H1 (cell line): ENCODE measurements at regions not wholly inside any gene's neighbourhood (a gene's known extent, or its start where the extent isn't known, plus 50 kb on each side); places are given as distances from the start of the nearest gene placed in this dataset.

Experiments
- CTCF ChIA-PET: fragments of 300-600 bp; sonication (Branson Sonifier 250); formaldehyde crosslinking; loops from one replicate; lab custom pipeline; 2021; ENCODE audit not compliant: partially characterized antibody; lab: Charles Lee
- POLR2A ChIA-PET: fragments of 300-600 bp; sonication (Branson Sonifier 250); formaldehyde crosslinking; loops from one replicate; lab custom pipeline; 2021; ENCODE audit warnings: inconsistent platforms; ENCODE audit not compliant: partially characterized antibody; lab: Charles Lee
- DNase-seq, 2 experiments: peaks; one replicate each; pipeline versions ENCODE4 v3.0.0 to v3.0.0-alpha.2; 2010 to 2022; ENCODE audit warnings: low spot score in 2 of 2, low read depth in 1 of 2, mixed read lengths in 1 of 2
- FAIRE-seq: peaks from 2 replicates; lab custom pipeline; 2011; peaks lifted over from hg19 to GRCh38; lab: Jason Lieb, UNC
- H2AFZ ChIP-seq: 2 replicates; pipeline ENCODE4 v1.8.1; 2012; ENCODE audit warnings: low read length, inconsistent platforms
- H2AK5ac ChIP-seq: 2 replicates; pipeline ENCODE4 v1.6.1; 2013; ENCODE audit warnings: low read depth, low read length
- H2BK120ac ChIP-seq: replicated peaks from 2 replicates; pipeline ENCODE3; 2013; ENCODE audit warnings: low read depth, low read length, inconsistent platforms
- H2BK12ac ChIP-seq: 2 replicates; pipeline ENCODE4 v1.6.1; 2013; ENCODE audit warnings: low read depth, low read length
- H2BK15ac ChIP-seq: 2 replicates; pipeline ENCODE4 v1.6.1; 2013; ENCODE audit warnings: low read length
- H2BK20ac ChIP-seq: 2 replicates; pipeline ENCODE4 v1.6.1; 2013; ENCODE audit warnings: low read length
- H2BK5ac ChIP-seq: 2 replicates; pipeline ENCODE4 v1.6.1; 2013; ENCODE audit warnings: low read depth, low read length
- H3K14ac ChIP-seq: 2 replicates; pipeline ENCODE4 v1.6.1; 2013; ENCODE audit warnings: inconsistent platforms; ENCODE audit not compliant: insufficient read length
- H3K18ac ChIP-seq: 2 replicates; pipeline ENCODE4 v1.6.1; 2013; ENCODE audit warnings: low read length; ENCODE audit errors: extremely low read depth
- H3K23ac ChIP-seq: 2 replicates; pipeline ENCODE4 v1.6.1; 2013; ENCODE audit warnings: inconsistent platforms; ENCODE audit not compliant: insufficient read length
- H3K23me2 ChIP-seq: 2 replicates; pipeline ENCODE4 v1.6.1; 2013; ENCODE audit warnings: low read depth, low read length
- H3K27ac ChIP-seq: 2 replicates; pipeline ENCODE4 v1.6.1; 2011; ENCODE audit warnings: low read depth, low read length, inconsistent platforms
- H3K27me3 ChIP-seq, 4 experiments: replicated peaks in 1 of 4; 1 replicate in 1 of 4; 2 replicates in 3 of 4; pipeline versions ENCODE4 v1.6.1 to v1.8.1; 2011 to 2013; ENCODE audit warnings: low read length in 3 of 4, mild to moderate bottlenecking in 3 of 4, inconsistent platforms in 2 of 4, mixed read lengths in 2 of 4, moderate library complexity in 1 of 4; ENCODE audit not compliant: control insufficient read depth in 3 of 4, insufficient read depth in 3 of 4; ENCODE audit errors: extremely low read depth in 1 of 4
- H3K36me3 ChIP-seq, 4 experiments: 2 replicates each; pipeline versions ENCODE4 v1.6.1 to v1.8.1; 2011 to 2013; ENCODE audit warnings: mild to moderate bottlenecking in 4 of 4, low read length in 3 of 4, moderate library complexity in 2 of 4, control low read depth in 1 of 4, inconsistent platforms in 1 of 4; ENCODE audit not compliant: insufficient read depth in 4 of 4, control insufficient read depth in 2 of 4
- H3K4ac ChIP-seq: replicated peaks from 2 replicates; pipeline ENCODE3; 2013; ENCODE audit warnings: low read length, low read depth, mixed read lengths, inconsistent platforms; ENCODE audit not compliant: insufficient read length
- H3K4me1 ChIP-seq, 4 experiments: replicated peaks in 1 of 4; 1 replicate in 1 of 4; 2 replicates in 3 of 4; pipeline versions ENCODE4 v1.6.1 to v1.8.1; 2011 to 2013; ENCODE audit warnings: low read length in 3 of 4, inconsistent platforms in 2 of 4, mixed read lengths in 1 of 4; ENCODE audit not compliant: insufficient read depth in 4 of 4, control insufficient read depth in 3 of 4
- H3K4me2 ChIP-seq, 2 experiments: 2 replicates each; pipeline versions ENCODE4 v1.6.1 to v1.8.1; 2011 to 2013; ENCODE audit warnings: low read depth in 2 of 2, low read length in 2 of 2, control low read depth in 1 of 2, inconsistent platforms in 1 of 2, mild to moderate bottlenecking in 1 of 2; ENCODE audit not compliant: insufficient read depth in 1 of 2
- H3K4me3 ChIP-seq, 4 experiments: fragments of 200-600, 300-600 bp in 1 of 4; sonication (generic), shearing (Covaris generic), sonication (Bioruptor Twin) in 1 of 4; 2 replicates each; pipeline versions ENCODE4 v1.5.1 to v1.8.1; 2011 to 2016; ENCODE audit warnings: low read length in 4 of 4, low read depth in 3 of 4, control low read depth in 2 of 4, inconsistent platforms in 2 of 4, mild to moderate bottlenecking in 2 of 4, mixed read lengths in 1 of 4, moderate library complexity in 1 of 4; ENCODE audit not compliant: insufficient read depth in 2 of 4; ENCODE audit errors: extremely low read depth in 1 of 4
- H3K56ac ChIP-seq: replicated peaks from 2 replicates; pipeline ENCODE3; 2013; ENCODE audit warnings: low read depth, mild to moderate bottlenecking, mixed read lengths, low read length, inconsistent platforms; ENCODE audit not compliant: insufficient read length
- H3K79me1 ChIP-seq: 2 replicates; pipeline ENCODE4 v1.6.1; 2013; ENCODE audit warnings: low read depth, low read length, control low read depth
- H3K79me2 ChIP-seq, 2 experiments: 2 replicates each; pipeline versions ENCODE4 v1.6.1 to v1.8.1; 2012 to 2013; ENCODE audit warnings: low read length in 2 of 2, mild to moderate bottlenecking in 2 of 2, inconsistent platforms in 1 of 2; ENCODE audit not compliant: insufficient read depth in 2 of 2, control insufficient read depth in 1 of 2
- H3K9ac ChIP-seq, 4 experiments: replicated peaks in 1 of 4; 1 replicate in 1 of 4; 2 replicates in 3 of 4; pipeline versions ENCODE4 v1.6.1 to v1.8.1; 2011 to 2013; ENCODE audit warnings: low read depth in 3 of 4, low read length in 3 of 4, control low read depth in 2 of 4, mild to moderate bottlenecking in 2 of 4, moderate library complexity in 2 of 4, inconsistent platforms in 1 of 4; ENCODE audit errors: extremely low read depth in 1 of 4
- H3K9me3 ChIP-seq, 2 experiments: 2 replicates each; pipeline versions ENCODE4 v1.6.1 to v1.8.1; 2012 to 2013; ENCODE audit warnings: mild to moderate bottlenecking in 2 of 2, moderate library complexity in 2 of 2, control low read depth in 1 of 2, inconsistent platforms in 1 of 2, low read depth in 1 of 2, low read length in 1 of 2, mixed read lengths in 1 of 2; ENCODE audit not compliant: insufficient read depth in 2 of 2
- H4K20me1 ChIP-seq, 2 experiments: replicated peaks in 1 of 2; 2 replicates each; pipeline versions ENCODE3 to v1.8.1; 2011 to 2013; ENCODE audit warnings: inconsistent platforms in 2 of 2, low read length in 2 of 2, mild to moderate bottlenecking in 1 of 2; ENCODE audit not compliant: insufficient read depth in 2 of 2, control insufficient read depth in 1 of 2
- H4K5ac ChIP-seq: 2 replicates; pipeline ENCODE4 v1.6.1; 2013; ENCODE audit warnings: low read length, low read depth, mixed read lengths, inconsistent platforms; ENCODE audit not compliant: insufficient read length
- H4K8ac ChIP-seq: 2 replicates; pipeline ENCODE4 v1.8.0; 2013; ENCODE audit warnings: mild to moderate bottlenecking, moderate library complexity, low read length, inconsistent platforms; ENCODE audit not compliant: insufficient read depth; ENCODE audit errors: extremely low read depth
- H4K91ac ChIP-seq: replicated peaks from 2 replicates; pipeline ENCODE3; 2013; ENCODE audit warnings: low read length, mixed read lengths, inconsistent platforms; ENCODE audit not compliant: insufficient read length
- GABPA ChIP-seq: IDR thresholded peaks from 2 replicates; pipeline ENCODE4 v1.6.1; 2011; ENCODE audit warnings: mild to moderate bottlenecking, low read length, moderate library complexity, borderline replicate concordance; ENCODE audit not compliant: insufficient read depth
- KDM1A ChIP-seq: fragments of 200-600, 300-600 bp; sonication (generic); IDR thresholded peaks from 2 replicates; pipeline ENCODE4 v1.7.1; 2016; ENCODE audit warnings: mild to moderate bottlenecking, low read length, borderline replicate concordance
- POLR2AphosphoS5 ChIP-seq: IDR thresholded peaks from 2 replicates; pipeline ENCODE4 v1.6.1; 2011; ENCODE audit warnings: low read depth, low read length
- WGBS, 2 experiments: shearing (Covaris generic) in 1 of 2; methylation state at CpG; one replicate each; pipeline versions ENCODE4 v1.1.6 to v1.1.7; 2013 to 2015; ENCODE audit warnings: low lambda C conversion rate in 2 of 2, mixed read lengths in 2 of 2, inconsistent platforms in 1 of 2, low coverage in 1 of 2, missing lambda C conversion rate in 1 of 2; ENCODE audit not compliant: insufficient replicate concordance in 2 of 2, insufficient coverage in 1 of 2, insufficient read length in 1 of 2; ENCODE audit errors: extremely low coverage in 1 of 2, missing lambda C conversion rate in 1 of 2; 5-methylcytosine and 5-hydroxymethylcytosine counted together

GRCh38 chrY:7951187-7951852 lies 1039.8 kb upstream of the AMELY start:
- H3K79me2 ChIP-seq: no peaks in the 10 kb centered on the region
- H2BK5ac ChIP-seq: no peak overlapping the region
- no peak overlapping the region for H4K8ac ChIP-seq
- FAIRE-seq (no peak), DNase-seq (no peak)
- no peaks in the 10 kb centered on the region for H3K27me3 ChIP-seq
- no peak for TF ChIP-seq KDM1A
- no peak for TF ChIP-seq GABPA
- TF ChIP-seq POLR2AphosphoS5: no peak
- no peak overlapping the region for H2BK20ac ChIP-seq
- CTCF ChIA-PET: no interaction called here
- POLR2A ChIA-PET: no interaction called here
- H3K27ac ChIP-seq: no peak overlapping the region
- H3K14ac ChIP-seq: no peak overlapping the region
- H3K23me2 ChIP-seq: no peaks in the 10 kb centered on the region
- H3K4me1 ChIP-seq: no peaks in the 10 kb centered on the region
- no peaks in the 10 kb centered on the region for H4K20me1 ChIP-seq
- H2BK12ac ChIP-seq: no peak overlapping the region
- no peak overlapping the region for H4K91ac ChIP-seq
- no peak overlapping the region for H3K4me2 ChIP-seq
- no peak overlapping the region for H2BK120ac ChIP-seq
- no peak overlapping the region for H3K56ac ChIP-seq
- H3K79me1 ChIP-seq: no peaks in the 10 kb centered on the region
- H2AFZ ChIP-seq: no peak overlapping the region
- H3K9me3 ChIP-seq: peaks cover 12 to 32% of the 10 kb centered on the region in 2 experiments; a peak in 1 of 4 replicates
- no peak overlapping the region for H3K4ac ChIP-seq
- no peak overlapping the region for H2BK15ac ChIP-seq
- H3K4me3 ChIP-seq: no peak overlapping the region
- H2AK5ac ChIP-seq: no peak overlapping the region
- no peak overlapping the region for H3K23ac ChIP-seq
- H3K36me3 ChIP-seq: no peaks in the 10 kb centered on the region
- no peak overlapping the region for H3K9ac ChIP-seq
- no peak overlapping the region for H3K18ac ChIP-seq
- 48% methylated on average over 3 of the region's 3 CpGs; no CpG with 5 or more reads in 1 of the 2 experiments for WGBS, 2 experiments
- H4K5ac ChIP-seq: no peak overlapping the region
